Subcutaneous abdominal adipose tissue (tissue), 5 donors: ENCODE measurements at regions not wholly inside any gene's neighbourhood (a gene's known extent, or its start where the extent isn't known, plus 50 kb on each side); places are given as distances from the start of the nearest gene placed in this dataset.
A peak's percentile ranks its signal among the peaks of the same experiment; 100 is the strongest.
"Not testable (repeated sequence)": the region's sequence is repeated elsewhere in the genome, so short reads cannot be mapped to it uniquely, and the experiment has no call there.

Experiments
- H3K27ac ChIP-seq: one replicate; pipeline ENCODE4 v1.7.0; 2013; ENCODE audit warnings: low read depth, mild to moderate bottlenecking, inconsistent platforms, low read length, moderate library complexity
- H3K27me3 ChIP-seq, 5 donors: one replicate each; pipeline ENCODE4 v1.7.0; 2013; ENCODE audit warnings: low read length in 5 of 5, inconsistent platforms in 1 of 5; ENCODE audit not compliant: control insufficient read depth in 5 of 5, insufficient read depth in 4 of 5
- H3K36me3 ChIP-seq, 5 donors: one replicate each; pipeline ENCODE4 v1.7.0; 2013; ENCODE audit warnings: low read length in 5 of 5; ENCODE audit not compliant: control insufficient read depth in 5 of 5, insufficient read depth in 5 of 5
- H3K4me1 ChIP-seq, 5 donors: one replicate each; pipeline ENCODE4 v1.7.0; 2013; ENCODE audit warnings: low read length in 5 of 5, mild to moderate bottlenecking in 3 of 5, moderate library complexity in 1 of 5; ENCODE audit not compliant: control insufficient read depth in 5 of 5, insufficient read depth in 5 of 5
- H3K4me3 ChIP-seq, 5 donors: one replicate each; pipeline ENCODE4 v1.7.0; 2013; ENCODE audit warnings: low read length in 5 of 5, low read depth in 1 of 5
- H3K9ac ChIP-seq, 5 donors: one replicate each; pipeline ENCODE4 v1.7.0; 2013; ENCODE audit warnings: low read length in 5 of 5, mild to moderate bottlenecking in 4 of 5, moderate library complexity in 3 of 5
- H3K9me3 ChIP-seq, 5 donors: one replicate each; pipeline ENCODE4 v1.7.0; 2013; ENCODE audit warnings: low read length in 5 of 5; ENCODE audit not compliant: control insufficient read depth in 5 of 5
- donor health status: healthy.
- donor health status: healthy.
- donor health status: healthy.
- donor health status: healthy.
- donor health status: healthy.

- Histone ChIP-seq H3K27ac (no peak overlapping the region), H3K27me3 (no peaks in the 10 kb centered on the region), H3K9me3 (peaks cover 0 to 4% (median 0%) of the 10 kb centered on the region in 5 donors), H3K4me3 (peak overlapping the region in 1 of 5 donors; percentile 18), H3K9ac (no peak overlapping the region), H3K4me1 (no peaks in the 10 kb centered on the region), H3K36me3 (no peaks in the 10 kb centered on the region)
Observed at GRCh38 chr6:95690328-95690727, 113.0 kb downstream of the MANEA start.

GRCh38 chr6:95693108-95693507 lies 115.8 kb downstream of the MANEA start:
- Histone ChIP-seq H3K27ac (no peak overlapping the region), H3K27me3 (no peaks in the 10 kb centered on the region), H3K4me1 (no peaks in the 10 kb centered on the region), H3K9ac (no peak overlapping the region), H3K9me3 (peaks cover 0 to 4% (median 0%) of the 10 kb centered on the region in 5 donors), H3K4me3 (no peak overlapping the region), H3K36me3 (no peaks in the 10 kb centered on the region)

GRCh38 chr6:95698271-95698670 lies 120.9 kb downstream of the MANEA start:
- Histone ChIP-seq H3K9me3 (no peaks in the 10 kb centered on the region), H3K4me3 (no peak overlapping the region), H3K36me3 (no peaks in the 10 kb centered on the region), H3K27ac (no peak overlapping the region), H3K9ac (no peak overlapping the region), H3K27me3 (no peaks in the 10 kb centered on the region), H3K4me1 (no peaks in the 10 kb centered on the region)

- H3K27me3 ChIP-seq = no peaks in the 10 kb centered on the region
- no peak overlapping the region for H3K4me3 ChIP-seq
- no peaks in the 10 kb centered on the region for H3K36me3 ChIP-seq
- peaks cover 0 to 6% (median 0%) of the 10 kb centered on the region in 5 donors for H3K9me3 ChIP-seq
- no peaks in the 10 kb centered on the region for H3K4me1 ChIP-seq
- no peak overlapping the region for H3K27ac ChIP-seq
- no peak overlapping the region for H3K9ac ChIP-seq
Observed at GRCh38 chr6:95723638-95724037, 146.3 kb downstream of the MANEA start.

GRCh38 chr6:95725344-95725743 lies 148.0 kb downstream of the MANEA start:
- Histone ChIP-seq H3K4me3 (no peak overlapping the region), H3K9ac (no peak overlapping the region), H3K9me3 (peaks cover 0 to 6% (median 0%) of the 10 kb centered on the region in 5 donors), H3K36me3 (no peaks in the 10 kb centered on the region), H3K27me3 (no peaks in the 10 kb centered on the region), H3K4me1 (no peaks in the 10 kb centered on the region), H3K27ac (no peak overlapping the region)

GRCh38 chr6:95740157-95740556 lies 162.8 kb downstream of the MANEA start:
- H3K4me1 ChIP-seq = no peaks in the 10 kb centered on the region

GRCh38 chr6:95741045-95741444 lies 163.7 kb downstream of the MANEA start:
- Histone ChIP-seq H3K4me3 (no peak overlapping the region), H3K9ac (no peak overlapping the region), H3K27ac (no peak overlapping the region), H3K4me1 (no peaks in the 10 kb centered on the region), H3K27me3 (no peaks in the 10 kb centered on the region), H3K36me3 (no peaks in the 10 kb centered on the region), H3K9me3 (no peaks in the 10 kb centered on the region)

More at GRCh38 chr6:95740157-95740556, 162.8 kb downstream of the MANEA start:
- Histone ChIP-seq H3K27ac (no peak overlapping the region), H3K27me3 (no peaks in the 10 kb centered on the region), H3K36me3 (no peaks in the 10 kb centered on the region), H3K9me3 (no peaks in the 10 kb centered on the region), H3K4me3 (no peak overlapping the region), H3K9ac (no peak overlapping the region)

- no peak overlapping the region for H3K4me3 ChIP-seq
- no peaks in the 10 kb centered on the region for H3K4me1 ChIP-seq
- H3K9me3 ChIP-seq = no peaks in the 10 kb centered on the region
Observed at GRCh38 chr6:95742767-95743289, 165.5 kb downstream of the MANEA start.

GRCh38 chr6:95743591-95743990 lies 166.3 kb downstream of the MANEA start:
- Histone ChIP-seq H3K9me3 (no peaks in the 10 kb centered on the region), H3K9ac (no peak overlapping the region), H3K4me1 (no peaks in the 10 kb centered on the region), H3K27ac (no peak overlapping the region), H3K4me3 (no peak overlapping the region), H3K27me3 (no peaks in the 10 kb centered on the region), H3K36me3 (no peaks in the 10 kb centered on the region)

More at GRCh38 chr6:95742767-95743289, 165.5 kb downstream of the MANEA start:
- no peak overlapping the region for H3K9ac ChIP-seq
- no peaks in the 10 kb centered on the region for H3K27me3 ChIP-seq
- no peak overlapping the region for H3K27ac ChIP-seq
- no peaks in the 10 kb centered on the region for H3K36me3 ChIP-seq

GRCh38 chr6:95758236-95759069 lies 181.1 kb downstream of the MANEA start:
- not testable (repeated sequence) for H3K27ac ChIP-seq, H3K4me1 ChIP-seq, H3K9me3 ChIP-seq, H3K4me3 ChIP-seq, H3K36me3 ChIP-seq, H3K27me3 ChIP-seq, H3K9ac ChIP-seq
